K562 (cell line): ENCODE measurements at regions not wholly inside any gene's neighbourhood (a gene's known extent, or its start where the extent isn't known, plus 50 kb on each side); places are given as distances from the start of the nearest gene placed in this dataset.

Experiments
- CBFA2T2 ChIP-seq: fragments of 450-650 bp; conservative IDR thresholded peaks from 2 replicates; pipeline ENCODE4 v1.6.1; 2017; ENCODE audit warnings: mild to moderate bottlenecking
- DNMT1 ChIP-seq: fragments of 450-650 bp; IDR thresholded peaks from 2 replicates; pipeline ENCODE4 v1.6.1; 2016; ENCODE audit warnings: antibody characterized with exemption, mild to moderate bottlenecking
- JUN ChIP-seq, 2 experiments: sonication (generic) in 1 of 2; formaldehyde crosslinking in 1 of 2; IDR thresholded peaks; 2 replicates each; pipeline versions ENCODE4 v1.6.1 to v1.8.0; 2012 to 2022; ENCODE audit warnings: borderline replicate concordance in 2 of 2, mild to moderate bottlenecking in 2 of 2, improper control_type of control experiment in 1 of 2, low read depth in 1 of 2, low read length in 1 of 2, missing genetic modification reagents in 1 of 2
- KDM5B ChIP-seq: fragments of 200-600 bp; sonication (generic); IDR thresholded peaks from 2 replicates; pipeline ENCODE4 v1.6.1; 2012; ENCODE audit warnings: low read depth, mild to moderate bottlenecking, moderate library complexity, low read length, control low read depth, inconsistent platforms; ENCODE audit not compliant: insufficient replicate concordance
- MYC ChIP-seq, 2 experiments: fragments of 250-450 bp in 1 of 2; sonication (Bioruptor Pico) in 1 of 2; IDR thresholded peaks; 2 replicates each; pipeline versions ENCODE4 v1.5.1 to v1.6.1; 2012 to 2021; ENCODE audit warnings: low read depth in 2 of 2, borderline replicate concordance in 1 of 2, improper control_type of control experiment in 1 of 2, low read length in 1 of 2, mild to moderate bottlenecking in 1 of 2, moderate library complexity in 1 of 2
- NR2F6 ChIP-seq: fragments of 450-650 bp; formaldehyde crosslinking; IDR thresholded peaks from 2 replicates; pipeline ENCODE4 v1.4.0; 2020; ENCODE audit warnings: mild to moderate bottlenecking
- POLR2A ChIP-seq: fragments of 450-650 bp; conservative IDR thresholded peaks from 2 replicates; pipeline ENCODE4 v1.6.1; 2016
- SMAD4 ChIP-seq: fragments of 250-450 bp; sonication (Bioruptor Pico); conservative IDR thresholded peaks from 2 replicates; pipeline ENCODE4 v1.8.0; 2021; ENCODE audit warnings: inconsistent platforms, mild to moderate bottlenecking, moderate library complexity
- SMARCB1 ChIP-seq: IDR thresholded peaks from 2 replicates; pipeline ENCODE4 v1.6.1; 2011; ENCODE audit warnings: improper control_type of control experiment, low read depth; ENCODE audit not compliant: insufficient read length
- TAL1 ChIP-seq: fragments of 450-650 bp; IDR thresholded peaks from 2 replicates; pipeline ENCODE4 v1.6.1; 2016; ENCODE audit warnings: mild to moderate bottlenecking
- TEAD1 ChIP-seq, 2 experiments: fragments of 450-650 bp in 1 of 2; sonication (generic) in 1 of 2; formaldehyde crosslinking; IDR thresholded peaks; 2 replicates each; pipeline versions ENCODE4 v1.4.0 to v1.8.0; 2020 to 2022; ENCODE audit warnings: mild to moderate bottlenecking in 2 of 2, missing genetic modification reagents in 1 of 2
- TRIM24 ChIP-seq, 2 experiments: fragments of 450-650 bp; IDR thresholded peaks; 2 replicates each; pipeline ENCODE4 v1.6.1; 2016
- TRIM28 ChIP-seq: fragments of 450-650 bp; IDR thresholded peaks from 2 replicates; pipeline ENCODE4 v1.6.1; 2017
- ZBTB40 ChIP-seq, 2 experiments: fragments of 450-650 bp in 1 of 2; sonication (generic) in 1 of 2; formaldehyde crosslinking in 1 of 2; IDR thresholded peaks; 2 replicates each; pipeline versions ENCODE4 v1.7.1 to v1.9.0; 2016 to 2022; ENCODE audit warnings: inconsistent platforms in 1 of 2, mild to moderate bottlenecking in 1 of 2, missing genetic modification reagents in 1 of 2
- ZC3H11A ChIP-seq: IDR thresholded peaks from 2 replicates; pipeline ENCODE4 v1.6.1; 2012; ENCODE audit warnings: low read depth, low read length, improper control_type of control experiment
- ZFP1 ChIP-seq: fragments of 450-650 bp; formaldehyde crosslinking; IDR thresholded peaks from 2 replicates; pipeline ENCODE4 v1.4.0; 2020; ENCODE audit warnings: mild to moderate bottlenecking, mixed read lengths
- ZNF384 ChIP-seq: IDR thresholded peaks from 2 replicates; pipeline ENCODE4 v1.6.1; 2012; ENCODE audit warnings: low read depth, low read length, improper control_type of control experiment
- TF ChIP-seq, protein P1 (sequence below), 2 experiments: fragments of 150-350 bp in 1 of 2; IDR thresholded peaks; 2 replicates each; pipeline ENCODE4 v1.6.1; 2012 to 2016; ENCODE audit warnings: low read depth in 2 of 2, low read length in 2 of 2, mild to moderate bottlenecking in 1 of 2, moderate library complexity in 1 of 2

DNA sequence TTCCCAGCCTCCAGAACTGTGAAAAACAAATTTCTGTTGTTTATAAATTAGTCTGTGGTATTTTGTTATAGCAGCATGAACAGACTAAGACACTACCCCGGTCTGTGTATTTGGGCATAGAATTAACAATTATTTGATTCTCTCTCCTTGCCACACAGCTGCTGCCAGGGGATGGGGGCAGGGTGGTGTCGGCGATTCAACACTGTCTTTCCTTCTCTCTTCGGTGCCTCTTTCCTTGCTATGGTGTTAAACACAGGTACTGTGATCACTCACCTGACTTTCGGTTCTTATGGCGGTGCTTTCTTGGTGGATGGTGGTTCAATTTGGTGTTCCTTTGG, 50.8 kb upstream of the CTAGE1 start (continued):
- TF ChIP-seq MYC (IDR thresholded peaks at IDR 0.05; ENCODE audit: low read depth, low read length) (no peak), MYC (CRISPR knock-in tag; IDR thresholded peaks at IDR 0.05; ENCODE audit: borderline replicate concordance, low read depth) (no peak), TRIM28 (no peak), ZBTB40 (IDR thresholded peaks at IDR 0.05) (no peak), ZBTB40 (CRISPR knock-in tag; IDR thresholded peaks at IDR 0.05) (no peak), CBFA2T2 (no peak), ZC3H11A (no peak), TAL1 (no peak), ZFP1 (CRISPR knock-in tag) (no peak), TRIM24 (IDR thresholded peaks at IDR 0.05) (no peak), POLR2A (no peak), SMARCB1 (no peak), DNMT1 (no peak), NR2F6 (no peak), KDM5B (no peak), ZNF384 (no peak), JUN (IDR thresholded peaks at IDR 0.05; ENCODE audit: borderline replicate concordance, low read depth, low read length) (no peak), JUN (CRISPR knock-in tag; IDR thresholded peaks at IDR 0.05; ENCODE audit: borderline replicate concordance) (no peak), SMAD4 (CRISPR knock-in tag) (no peak; the same call in 1 of the 2 replicates), TEAD1 (CRISPR knock-in tag; IDR thresholded peaks at IDR 0.05) (no peak)
- TF ChIP-seq, protein P1, sequence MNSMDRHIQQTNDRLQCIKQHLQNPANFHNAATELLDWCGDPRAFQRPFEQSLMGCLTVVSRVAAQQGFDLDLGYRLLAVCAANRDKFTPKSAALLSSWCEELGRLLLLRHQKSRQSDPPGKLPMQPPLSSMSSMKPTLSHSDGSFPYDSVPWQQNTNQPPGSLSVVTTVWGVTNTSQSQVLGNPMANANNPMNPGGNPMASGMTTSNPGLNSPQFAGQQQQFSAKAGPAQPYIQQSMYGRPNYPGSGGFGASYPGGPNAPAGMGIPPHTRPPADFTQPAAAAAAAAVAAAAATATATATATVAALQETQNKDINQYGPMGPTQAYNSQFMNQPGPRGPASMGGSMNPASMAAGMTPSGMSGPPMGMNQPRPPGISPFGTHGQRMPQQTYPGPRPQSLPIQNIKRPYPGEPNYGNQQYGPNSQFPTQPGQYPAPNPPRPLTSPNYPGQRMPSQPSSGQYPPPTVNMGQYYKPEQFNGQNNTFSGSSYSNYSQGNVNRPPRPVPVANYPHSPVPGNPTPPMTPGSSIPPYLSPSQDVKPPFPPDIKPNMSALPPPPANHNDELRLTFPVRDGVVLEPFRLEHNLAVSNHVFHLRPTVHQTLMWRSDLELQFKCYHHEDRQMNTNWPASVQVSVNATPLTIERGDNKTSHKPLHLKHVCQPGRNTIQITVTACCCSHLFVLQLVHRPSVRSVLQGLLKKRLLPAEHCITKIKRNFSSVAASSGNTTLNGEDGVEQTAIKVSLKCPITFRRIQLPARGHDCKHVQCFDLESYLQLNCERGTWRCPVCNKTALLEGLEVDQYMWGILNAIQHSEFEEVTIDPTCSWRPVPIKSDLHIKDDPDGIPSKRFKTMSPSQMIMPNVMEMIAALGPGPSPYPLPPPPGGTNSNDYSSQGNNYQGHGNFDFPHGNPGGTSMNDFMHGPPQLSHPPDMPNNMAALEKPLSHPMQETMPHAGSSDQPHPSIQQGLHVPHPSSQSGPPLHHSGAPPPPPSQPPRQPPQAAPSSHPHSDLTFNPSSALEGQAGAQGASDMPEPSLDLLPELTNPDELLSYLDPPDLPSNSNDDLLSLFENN (IDR thresholded peaks at IDR 0.05; ENCODE audit: low read depth in 2 of 2, low read length in 2 of 2): no peak
